Right lobe of liver (tissue), 4 donors: ENCODE measurements at regions not wholly inside any gene's neighbourhood (a gene's known extent, or its start where the extent isn't known, plus 50 kb on each side); places are given as distances from the start of the nearest gene placed in this dataset.

ENCODE experiments used
- CTCF ChIP-seq, 4 donors: fragments of 200-600 bp in 3 of 4; fragments of 450-650 bp in 1 of 4; IDR thresholded peaks; one replicate each; pipeline versions ENCODE4 v1.5.1 to v1.8.0; 2016 to 2022; ENCODE audit warnings: antibody characterized with exemption in 4 of 4, mild to moderate bottlenecking in 2 of 4
- POLR2A ChIP-seq: fragments of 450-650 bp; IDR thresholded peaks from one replicate; pipeline ENCODE4 v1.6.1; 2017; ENCODE audit warnings: antibody characterized with exemption, mild to moderate bottlenecking
- donor health status: DM: no; HTN: no; CAD: no.
- donor health status: DM: no; HTN: no; CAD: no.
- donor health status: DM: no; HTN: yes; CAD: no.

- TF ChIP-seq CTCF (IDR thresholded peaks at IDR 0.05) (no peak), POLR2A (no peak)
Measured at GRCh38 chr9:105975886-105976645, 281.7 kb downstream of the TMEM38B start.
